Stomach (tissue), 8 donors: ENCODE measurements at regions not wholly inside any gene's neighbourhood (a gene's known extent, or its start where the extent isn't known, plus 50 kb on each side); places are given as distances from the start of the nearest gene placed in this dataset.
"Not testable (repeated sequence)": the region's sequence is repeated elsewhere in the genome, so short reads cannot be mapped to it uniquely, and the experiment has no call there.

ENCODE experiments used
- DNase-seq, 2 donors: peaks; one replicate each; pipeline versions ENCODE4 v3.0.0 to v3.0.0-alpha.2; 2013 to 2019
- H3K27ac ChIP-seq, 5 donors: fragments of 200-600 bp in 4 of 5; sonication (generic) in 4 of 5; one replicate each; pipeline ENCODE4 v1.5.1; 2013 to 2019; ENCODE audit warnings: mild to moderate bottlenecking in 1 of 5, moderate library complexity in 1 of 5
- H3K27me3 ChIP-seq, 3 donors: fragments of 200-600 bp; sonication (generic); one replicate each; pipeline ENCODE4 v1.5.1; 2017 to 2019; ENCODE audit warnings: mixed run types in 1 of 3
- H3K36me3 ChIP-seq, 4 donors: fragments of 200-600 bp; sonication (generic); 1 replicate in 3 of 4; 2 replicates in 1 of 4; pipeline ENCODE4 v1.5.1; 2016 to 2019
- H3K4me1 ChIP-seq, 4 donors: fragments of 200-600 bp; sonication (generic); one replicate each; pipeline ENCODE4 v1.5.1; 2016 to 2019
- H3K4me3 ChIP-seq, 4 donors: fragments of 200-600 bp; sonication (generic) in 3 of 4; one replicate each; pipeline ENCODE4 v1.5.1; 2016 to 2019; ENCODE audit warnings: mild to moderate bottlenecking in 1 of 4
- H3K9me3 ChIP-seq, 4 donors: fragments of 200-600 bp; sonication (generic); one replicate each; pipeline ENCODE4 v1.5.1; 2016 to 2019
- CTCF ChIP-seq, 7 experiments: fragments of 450-650 bp in 4 of 7; fragments of 200-600 bp in 3 of 7; sonication (generic) in 3 of 7; IDR thresholded peaks; one replicate each; pipeline ENCODE4 v1.5.1; 2016 to 2019; ENCODE audit warnings: antibody characterized with exemption in 7 of 7, control low read depth in 2 of 7, mild to moderate bottlenecking in 1 of 7
- EP300 ChIP-seq: sonication (generic); formaldehyde crosslinking; IDR thresholded peaks from one replicate; pipeline ENCODE4 v1.6.1; 2017; ENCODE audit warnings: antibody characterized with exemption
- POLR2A ChIP-seq, 4 donors: fragments of 450-650 bp; IDR thresholded peaks; one replicate each; pipeline ENCODE4 v1.6.1; 2016; ENCODE audit warnings: antibody characterized with exemption in 4 of 4, control low read depth in 2 of 4, mild to moderate bottlenecking in 1 of 4, moderate library complexity in 1 of 4
- POLR2AphosphoS5 ChIP-seq, 3 donors: sonication (generic); formaldehyde crosslinking; IDR thresholded peaks; one replicate each; pipeline ENCODE4 v1.6.1; 2016; ENCODE audit warnings: antibody characterized with exemption in 3 of 3
- WGBS, 5 donors: extraction: QIAGEN DNeasy Blood & Tissue Kit in 3 of 5; methylation state at CpG; one replicate each; pipeline versions ENCODE4 v1.1.5 to v1.1.7; 2013 to 2018; 5-methylcytosine and 5-hydroxymethylcytosine counted together
- intact Hi-C: fragments of 100-400 bp; cut with DNase I; formaldehyde crosslinking; loops from one replicate; pipeline ENCODE4 v1.15.1; 2023; ENCODE audit warnings: low total_unique reads
- donor health status: healthy with polysubstance abuse.
- donor health status: Bipolar disorder and iron deficiency.
- donor health status: healthy.

- Histone ChIP-seq H3K27me3 (peaks cover 0 to 29% (median 28%) of the 10 kb centered on the region in 3 donors), H3K9me3 (no peaks in the 10 kb centered on the region), H3K4me1 (peaks cover 0 to 11% (median 4%) of the 10 kb centered on the region in 4 donors), H3K27ac (no peak overlapping the region), H3K36me3 (no peaks in the 10 kb centered on the region), H3K4me3 (peak overlapping the region in 3 of 4 donors; percentile 29 to 45 (median 35))
- no peak for DNase-seq
- intact Hi-C loops = no loop called here
- no peak for TF ChIP-seq EP300
- no peak for TF ChIP-seq POLR2AphosphoS5 (IDR thresholded peaks at IDR 0.05)
- TF ChIP-seq POLR2A (IDR thresholded peaks at IDR 0.05) = no peak
- 48 to 55% (median 52%) methylated on average over 6 of the region's 6 CpGs for WGBS, 5 donors
These were observed 100.7 kb downstream of the SLC16A1 start for GRCh38 chr1:112855152-112855828.

DNA sequence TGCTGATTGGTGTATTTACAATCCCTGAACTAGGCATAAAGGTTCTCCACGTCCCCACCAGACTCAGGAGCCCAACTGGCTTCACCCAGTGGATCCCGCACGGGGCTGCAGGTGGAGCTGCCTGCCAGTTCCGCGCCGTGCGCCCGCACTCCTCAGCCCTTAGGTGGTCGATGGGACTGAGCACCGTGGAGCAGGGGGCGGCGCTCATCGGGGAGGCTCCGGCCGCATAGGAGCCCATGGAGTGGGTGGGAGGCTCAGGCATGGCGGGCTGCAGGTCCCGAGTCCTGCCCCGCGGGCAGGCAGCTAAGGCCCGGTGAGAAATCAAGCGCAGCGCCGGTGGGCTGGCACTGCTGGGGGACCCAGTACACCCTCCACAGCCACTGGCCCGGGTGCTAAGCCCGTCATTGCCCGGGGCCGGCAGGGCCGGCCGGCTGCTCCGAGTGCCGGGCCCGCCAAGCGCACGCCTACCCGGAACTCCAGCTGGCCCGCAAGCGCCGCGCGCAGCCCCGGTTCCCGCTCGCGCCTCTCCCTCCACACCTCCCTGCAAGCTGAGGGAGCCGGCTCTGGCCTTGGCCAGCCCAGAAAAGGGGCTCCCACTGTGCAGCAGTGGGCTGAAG, 101.5 kb downstream of the SLC16A1 start:
- H3K4me3 ChIP-seq = peak overlapping the region; percentile 15 to 45 (median 32)
- DNase-seq = not testable (repeated sequence)

DNA sequence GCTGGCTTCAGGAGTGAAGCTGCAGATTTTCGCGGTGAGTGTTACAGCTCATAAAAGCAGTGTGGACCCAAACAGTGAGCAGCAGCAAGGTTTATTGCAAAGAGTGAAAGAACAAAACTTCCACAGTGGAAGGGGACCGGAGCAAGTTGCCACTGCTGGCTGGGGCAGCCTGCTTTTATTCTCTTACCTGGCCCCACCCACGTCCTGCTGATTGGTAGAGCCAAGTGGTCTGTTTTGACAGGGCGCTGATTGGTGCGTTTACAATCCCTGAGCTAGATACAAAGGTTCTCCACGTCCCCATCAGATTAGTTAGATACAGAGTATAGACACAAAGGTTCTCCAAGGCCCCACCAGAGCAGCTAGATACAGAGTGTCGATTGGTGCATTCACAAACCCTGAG, 102.1 kb downstream of the SLC16A1 start:
- Histone ChIP-seq H3K4me1 (peaks cover 11 to 23% (median 15%) of the 10 kb centered on the region in 4 donors), H3K27me3 (peaks cover 6 to 43% (median 40%) of the 10 kb centered on the region in 3 donors)
- H3K9me3 ChIP-seq, H3K27ac ChIP-seq, intact Hi-C loops, DNase-seq, H3K36me3 ChIP-seq, H3K4me3 ChIP-seq: not testable (repeated sequence)
- 88 to 100% (median 91%) methylated on average over 4 to 8 of the region's 8 CpGs for WGBS, 5 donors

More for the DNA sequence above, 101.5 kb downstream of the SLC16A1 start:
- peaks cover 2 to 37% (median 36%) of the 10 kb centered on the region in 3 donors for H3K27me3 ChIP-seq
- H3K36me3 ChIP-seq, intact Hi-C loops, H3K9me3 ChIP-seq, H3K27ac ChIP-seq: not testable (repeated sequence)
- peaks cover 8 to 19% (median 11%) of the 10 kb centered on the region in 4 donors for H3K4me1 ChIP-seq
- 19 to 66% (median 34%) methylated on average over 8 to 45 of the region's 45 CpGs for WGBS, 5 donors

DNA sequence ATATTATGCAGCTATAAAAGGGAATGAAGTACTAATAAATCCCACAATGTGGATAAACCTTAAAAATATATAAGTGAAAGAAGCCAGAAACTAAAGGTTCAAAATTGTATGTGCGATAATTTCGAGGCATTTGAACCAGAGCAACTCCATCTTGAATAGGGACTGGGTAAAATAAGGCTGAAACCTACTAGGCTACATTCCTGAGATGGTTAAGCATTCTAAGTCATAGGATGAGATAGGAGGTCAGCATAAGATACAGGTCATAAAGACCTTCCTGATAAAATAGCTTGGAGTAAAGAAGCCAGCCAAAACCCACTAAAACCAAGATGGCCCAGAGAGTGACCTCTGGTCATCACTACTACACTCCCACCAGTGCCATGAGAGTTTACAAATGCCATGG, 103.1 kb downstream of the SLC16A1 start:
- Histone ChIP-seq H3K4me1 (peaks cover 11 to 23% (median 15%) of the 10 kb centered on the region in 4 donors), H3K36me3 (no peaks in the 10 kb centered on the region), H3K4me3 (no peak overlapping the region), H3K27ac (no peak overlapping the region), H3K9me3 (no peaks in the 10 kb centered on the region), H3K27me3 (peaks cover 6 to 51% (median 40%) of the 10 kb centered on the region in 3 donors)
- intact Hi-C loops = no loop called here
- DNase-seq = no peak
- TF ChIP-seq POLR2A (IDR thresholded peaks at IDR 0.05) = no peak
- TF ChIP-seq CTCF (IDR thresholded peaks at IDR 0.05) = no peak
- no peak for TF ChIP-seq EP300
- TF ChIP-seq POLR2AphosphoS5 (IDR thresholded peaks at IDR 0.05) = no peak
- WGBS, 5 donors = 91 to 97% (median 93%) methylated on average over 2 of the region's 2 CpGs

DNA sequence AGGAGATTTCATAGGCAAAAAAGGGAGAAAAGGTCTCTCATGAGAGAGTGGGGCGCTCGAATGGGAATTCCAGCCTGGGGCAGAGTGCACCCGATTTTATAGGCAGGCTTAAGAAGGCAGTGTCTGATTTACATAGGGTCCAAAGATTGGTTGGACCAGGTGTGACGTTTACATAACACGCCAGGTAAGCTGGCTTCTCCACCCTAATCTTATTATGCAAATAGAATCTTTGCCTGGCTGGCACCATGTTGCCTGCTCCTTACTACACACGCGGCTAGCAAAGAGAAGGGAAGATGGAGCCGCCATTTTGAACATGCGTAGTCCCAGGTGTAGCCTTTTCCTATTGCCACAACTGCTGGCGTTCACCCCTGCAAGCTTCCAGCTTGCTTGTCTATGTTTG, 103.7 kb downstream of the SLC16A1 start:
- Histone ChIP-seq H3K4me1 (peaks cover 11 to 23% (median 15%) of the 10 kb centered on the region in 4 donors), H3K9me3 (no peaks in the 10 kb centered on the region), H3K27ac (no peak overlapping the region), H3K36me3 (no peaks in the 10 kb centered on the region), H3K27me3 (peaks cover 6 to 51% (median 40%) of the 10 kb centered on the region in 3 donors), H3K4me3 (no peak overlapping the region)
- no peak for DNase-seq
- TF ChIP-seq POLR2A (IDR thresholded peaks at IDR 0.05) = no peak
- TF ChIP-seq POLR2AphosphoS5 (IDR thresholded peaks at IDR 0.05) = no peak
- TF ChIP-seq CTCF (IDR thresholded peaks at IDR 0.05) = no peak
- TF ChIP-seq EP300 = no peak
- intact Hi-C loops = no loop called here
- 63 to 79% (median 76%) methylated on average over 10 of the region's 10 CpGs for WGBS, 5 donors
